IPS DF 6.9 (cell line): ENCODE measurements at regions not wholly inside any gene's neighbourhood (a gene's known extent, or its start where the extent isn't known, plus 50 kb on each side); places are given as distances from the start of the nearest gene placed in this dataset.

Experiments used
- DNase-seq: peaks from one replicate; pipeline ENCODE4 v3.0.0-alpha.2; 2013; ENCODE audit warnings: low read depth, low spot score
- H3K27ac ChIP-seq: one replicate; pipeline ENCODE4 v1.5.1; 2013; ENCODE audit warnings: low read length, control low read depth
- H3K27me3 ChIP-seq: 2 replicates; pipeline ENCODE4 v1.6.1; 2013; ENCODE audit warnings: mild to moderate bottlenecking, low read length; ENCODE audit not compliant: control insufficient read depth, insufficient read depth
- H3K36me3 ChIP-seq: 2 replicates; pipeline ENCODE4 v1.6.1; 2013; ENCODE audit warnings: low read length; ENCODE audit not compliant: control insufficient read depth, insufficient read depth
- H3K4me1 ChIP-seq: 2 replicates; pipeline ENCODE4 v1.6.1; 2013; ENCODE audit warnings: low read length; ENCODE audit not compliant: control insufficient read depth, insufficient read depth
- H3K4me3 ChIP-seq: 2 replicates; pipeline ENCODE4 v1.5.1; 2013; ENCODE audit warnings: mild to moderate bottlenecking, low read length
- H3K9me3 ChIP-seq: 2 replicates; pipeline ENCODE4 v1.6.1; 2013; ENCODE audit warnings: low read length, inconsistent platforms; ENCODE audit not compliant: control insufficient read depth, insufficient read depth
- WGBS: extraction: QIAGEN DNeasy Blood & Tissue Kit; methylation state at CpG from one replicate; pipeline ENCODE4 v1.1.7; 2013; ENCODE audit warnings: mixed read lengths, missing lambda C conversion rate; ENCODE audit not compliant: insufficient read length, insufficient coverage; 5-methylcytosine and 5-hydroxymethylcytosine counted together

DNA sequence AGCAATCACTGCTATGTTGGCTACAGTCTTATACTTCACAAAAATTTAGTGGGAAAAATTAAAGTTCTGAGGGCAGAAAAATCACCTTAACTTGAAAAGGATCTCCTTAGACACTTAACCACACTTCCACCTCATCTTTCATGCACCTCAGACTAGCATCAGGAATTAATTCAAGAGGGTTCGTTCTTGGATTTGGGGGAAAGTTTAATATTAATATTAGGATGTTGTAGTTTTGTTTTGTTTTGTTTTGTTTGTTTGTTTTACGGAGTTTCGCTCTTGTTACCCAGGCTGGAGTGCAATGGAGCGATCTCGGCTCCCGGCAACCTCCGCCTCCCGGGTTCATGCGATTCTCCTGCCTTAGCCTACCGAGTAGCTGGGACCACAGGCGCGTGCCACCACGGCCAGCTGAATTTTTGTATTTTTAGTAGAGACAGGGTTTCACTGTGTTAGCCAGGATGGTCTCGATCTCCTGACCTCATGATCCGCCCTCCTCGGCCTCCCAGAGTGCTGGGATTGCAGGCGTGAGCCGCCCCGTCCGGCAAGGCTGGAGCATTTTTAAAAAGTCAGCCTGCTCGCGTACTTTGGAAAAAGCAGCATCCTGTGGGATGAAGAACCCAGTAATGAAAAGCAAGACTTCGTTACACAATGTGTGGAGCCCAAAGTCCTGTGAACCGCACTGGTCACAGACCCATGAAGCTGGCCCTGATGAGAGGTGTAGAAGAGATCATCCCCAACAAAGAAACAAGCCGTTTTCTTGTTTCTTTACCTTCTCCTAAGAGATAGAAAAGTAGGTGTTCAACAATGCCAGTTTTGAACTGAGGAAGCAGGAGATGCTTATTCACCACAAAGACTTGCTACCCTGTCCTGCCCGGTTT lies 194.9 kb downstream of the GPX5 start:
- DNase-seq: no peak
- Histone ChIP-seq H3K27ac (no peak overlapping the region), H3K4me1 (0 out of 2 replicates have a peak, but pooled peaks cover 1% of the 10 kb centered on the region), H3K36me3 (no peaks in the 10 kb centered on the region), H3K27me3 (no peaks in the 10 kb centered on the region), H3K9me3 (no peaks in the 10 kb centered on the region), H3K4me3 (peak overlapping the region; percentile 28; the same call in 1 of the 2 replicates)
- WGBS: 100% methylated on average over 3 of the region's 26 CpGs

DNA sequence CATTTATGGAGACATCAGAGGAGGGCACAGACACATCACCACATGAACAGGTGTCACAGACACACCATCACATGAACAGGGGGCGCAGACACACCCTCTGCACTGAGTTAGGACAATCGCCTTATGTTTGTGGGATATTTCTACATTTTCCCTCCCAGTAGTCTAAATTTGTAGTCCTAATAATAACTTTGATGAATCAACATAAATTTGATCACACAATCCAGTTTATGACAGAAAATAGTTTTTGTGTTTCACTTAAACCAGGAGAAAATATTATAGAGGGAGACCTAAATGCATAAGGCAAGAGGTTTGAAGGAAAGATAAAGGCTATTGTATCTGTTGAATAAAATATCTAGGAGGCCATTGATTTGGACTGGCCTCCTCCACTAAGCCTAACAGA lies 195.7 kb downstream of the GPX5 start:
- Histone ChIP-seq H3K27me3 (no peaks in the 10 kb centered on the region), H3K36me3 (no peaks in the 10 kb centered on the region), H3K4me3 (no peak overlapping the region), H3K4me1 (0 out of 2 replicates have a peak, but pooled peaks cover 1% of the 10 kb centered on the region), H3K27ac (no peak overlapping the region), H3K9me3 (no peaks in the 10 kb centered on the region)
- DNase-seq: no peak
- WGBS: no CpG with 5 or more reads among the region's 2 CpGs

DNA sequence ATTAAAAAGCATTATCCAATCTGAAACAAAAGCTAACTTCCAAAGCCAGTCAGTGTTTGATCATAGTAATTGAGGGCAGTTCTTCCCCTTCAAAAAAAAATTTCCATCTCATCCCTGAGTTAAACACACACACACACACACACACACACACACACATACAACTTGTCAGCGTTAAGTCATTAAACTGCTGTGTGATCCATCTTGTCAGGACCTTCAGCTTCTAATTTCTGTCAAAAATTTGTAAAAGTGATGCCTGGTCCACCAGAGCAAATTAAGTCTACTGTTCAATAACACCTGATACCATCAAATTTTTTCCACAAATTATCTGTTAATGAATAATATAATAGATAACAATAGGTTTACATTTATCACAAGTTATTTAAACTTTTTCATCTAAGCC lies 198.7 kb downstream of the GPX5 start:
- Histone ChIP-seq H3K4me1 (0 out of 2 replicates have a peak, but pooled peaks cover 1% of the 10 kb centered on the region), H3K36me3 (no peaks in the 10 kb centered on the region), H3K4me3 (no peak overlapping the region), H3K9me3 (no peaks in the 10 kb centered on the region), H3K27me3 (no peaks in the 10 kb centered on the region), H3K27ac (no peak overlapping the region)
- no CpG with 5 or more reads among the region's 1 CpG for WGBS
- no peak for DNase-seq

DNA sequence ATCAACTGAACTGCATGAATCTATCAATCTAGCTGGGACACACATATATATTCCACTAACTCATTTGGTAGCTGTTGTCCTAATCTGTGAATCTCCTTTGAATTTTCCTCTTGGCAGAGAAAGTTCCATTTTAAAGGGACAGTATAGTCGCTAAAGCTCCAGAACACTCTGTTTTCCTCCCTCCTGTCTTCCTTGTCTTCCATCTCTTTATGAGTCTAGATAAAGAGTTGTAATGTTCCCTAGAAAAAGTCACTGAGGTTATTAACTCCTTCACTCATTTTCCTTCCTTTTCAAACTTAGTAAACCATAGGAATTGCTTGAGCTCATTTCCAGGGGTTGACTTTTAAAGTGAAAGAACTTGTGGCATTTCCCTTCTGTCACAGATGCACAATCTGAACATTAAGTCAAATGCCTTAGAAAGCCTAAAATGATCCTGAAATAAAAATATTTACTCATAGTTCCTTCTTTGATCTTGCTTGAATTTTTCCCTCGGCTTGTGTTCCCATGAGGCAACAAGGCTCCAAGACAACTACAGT lies 198.4 kb downstream of the TRIM27 start:
- H3K27me3 ChIP-seq: no peaks in the 10 kb centered on the region
- 0 out of 2 replicates have a peak, but pooled peaks cover 1% of the 10 kb centered on the region for H3K4me1 ChIP-seq
- H3K9me3 ChIP-seq: no peaks in the 10 kb centered on the region
- H3K36me3 ChIP-seq: no peaks in the 10 kb centered on the region
- H3K4me3 ChIP-seq: no peak overlapping the region
- no peak overlapping the region for H3K27ac ChIP-seq
- WGBS: no CpG with 5 or more reads among the region's 2 CpGs
- no peak for DNase-seq

DNA sequence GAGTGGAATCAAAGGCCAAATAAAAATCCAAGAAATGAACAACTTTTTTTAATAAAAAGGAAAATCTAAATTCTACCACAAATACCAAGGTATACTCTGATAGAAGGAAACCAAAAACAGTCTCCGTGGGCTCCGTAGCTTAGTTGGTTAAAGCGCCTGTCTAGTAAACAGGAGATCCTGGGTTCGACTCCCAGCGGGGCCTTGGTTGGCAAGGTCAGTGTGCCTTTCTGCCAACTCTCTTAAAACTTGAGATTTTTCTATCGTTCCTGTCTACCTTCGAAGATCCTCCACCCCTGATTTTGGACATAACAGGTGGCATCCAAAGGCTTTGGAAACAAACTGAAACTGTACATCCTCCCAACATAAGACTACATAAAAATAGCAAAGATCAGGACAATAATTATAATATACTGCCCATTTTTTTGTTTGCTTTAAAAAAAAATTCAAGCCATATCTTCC lies 197.9 kb downstream of the TRIM27 start:
- WGBS: no CpG with 5 or more reads among the region's 7 CpGs
- no peak for DNase-seq
- Histone ChIP-seq H3K36me3 (no peaks in the 10 kb centered on the region), H3K4me1 (no peaks in the 10 kb centered on the region), H3K27me3 (no peaks in the 10 kb centered on the region), H3K27ac (no peak overlapping the region), H3K4me3 (no peak overlapping the region), H3K9me3 (no peaks in the 10 kb centered on the region)

DNA sequence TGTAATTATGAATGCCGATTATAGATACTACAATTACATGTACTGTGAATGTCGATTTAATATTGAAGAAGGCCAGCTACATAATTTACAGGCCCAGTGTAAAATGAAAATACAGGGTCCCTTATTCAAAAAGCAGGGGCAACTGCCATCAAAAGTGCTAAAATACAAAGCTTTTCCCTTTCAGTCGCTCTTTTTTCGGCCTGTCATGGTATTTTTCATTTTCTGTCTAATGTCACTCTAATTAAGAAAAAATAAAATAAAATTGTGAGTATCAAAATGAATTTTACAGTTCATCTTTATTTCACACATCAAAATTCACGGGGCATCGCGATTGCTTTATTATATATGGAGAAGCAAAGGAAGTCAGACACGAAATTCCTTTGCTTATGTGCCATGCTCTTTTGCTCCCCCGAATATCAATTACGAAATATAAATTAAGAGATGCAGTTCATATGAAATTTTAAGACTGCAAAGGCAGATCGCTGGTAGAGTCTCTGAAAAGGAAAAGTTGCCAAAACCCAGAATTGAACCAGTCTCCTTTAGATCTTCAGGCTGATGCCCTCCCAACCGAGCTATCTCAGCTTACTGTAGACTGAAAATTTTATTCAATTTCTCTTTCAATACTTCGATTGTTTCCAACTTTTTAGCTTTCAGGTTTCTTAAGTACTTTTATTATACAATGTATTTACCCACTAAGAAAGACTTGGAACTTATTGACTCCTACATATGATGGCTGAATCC lies 197.0 kb downstream of the TRIM27 start:
- Histone ChIP-seq H3K4me3 (no peak overlapping the region), H3K4me1 (no peaks in the 10 kb centered on the region), H3K9me3 (no peaks in the 10 kb centered on the region), H3K27ac (no peak overlapping the region), H3K36me3 (no peaks in the 10 kb centered on the region), H3K27me3 (no peaks in the 10 kb centered on the region; the same call in 1 of the 2 replicates)
- 100% methylated on average over 1 of the region's 13 CpGs for WGBS
- no peak for DNase-seq

DNA sequence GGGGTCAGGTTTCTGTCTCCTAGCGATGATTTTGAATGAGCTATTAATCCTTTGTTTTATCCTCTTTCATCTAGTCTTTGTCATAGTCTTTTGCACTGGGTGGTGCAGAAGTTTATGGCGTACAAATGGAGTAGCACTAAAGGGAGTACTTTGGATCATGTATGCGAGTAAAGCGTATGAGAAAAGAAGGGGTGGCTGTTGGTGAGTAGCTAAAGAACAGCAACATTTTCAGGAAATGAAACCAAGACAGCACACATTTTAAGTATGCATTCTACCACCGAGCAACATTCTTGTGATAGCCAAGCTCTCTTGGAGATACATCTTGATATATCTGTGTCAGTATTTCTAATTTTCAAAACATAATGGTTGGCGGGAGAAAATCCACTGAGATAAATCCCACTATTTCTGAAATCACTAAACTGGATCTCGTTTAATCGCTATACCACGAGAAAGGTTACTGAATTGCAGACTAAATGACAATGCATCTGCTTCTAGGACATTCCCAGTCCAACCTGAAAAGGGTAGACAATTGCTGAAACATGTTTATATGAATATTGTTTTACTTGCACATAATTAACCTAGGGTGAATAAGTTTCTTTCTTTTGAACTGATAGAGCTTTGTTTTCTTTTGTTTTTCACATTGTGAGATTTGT lies 196.1 kb downstream of the TRIM27 start:
- no peak overlapping the region for H3K27ac ChIP-seq
- WGBS: no CpG with 5 or more reads among the region's 9 CpGs
- H3K27me3 ChIP-seq: no peaks in the 10 kb centered on the region; the same call in 1 of the 2 replicates
- no peaks in the 10 kb centered on the region for H3K36me3 ChIP-seq
- H3K9me3 ChIP-seq: no peaks in the 10 kb centered on the region
- H3K4me1 ChIP-seq: no peaks in the 10 kb centered on the region
- no peak overlapping the region for H3K4me3 ChIP-seq
- DNase-seq: no peak

DNA sequence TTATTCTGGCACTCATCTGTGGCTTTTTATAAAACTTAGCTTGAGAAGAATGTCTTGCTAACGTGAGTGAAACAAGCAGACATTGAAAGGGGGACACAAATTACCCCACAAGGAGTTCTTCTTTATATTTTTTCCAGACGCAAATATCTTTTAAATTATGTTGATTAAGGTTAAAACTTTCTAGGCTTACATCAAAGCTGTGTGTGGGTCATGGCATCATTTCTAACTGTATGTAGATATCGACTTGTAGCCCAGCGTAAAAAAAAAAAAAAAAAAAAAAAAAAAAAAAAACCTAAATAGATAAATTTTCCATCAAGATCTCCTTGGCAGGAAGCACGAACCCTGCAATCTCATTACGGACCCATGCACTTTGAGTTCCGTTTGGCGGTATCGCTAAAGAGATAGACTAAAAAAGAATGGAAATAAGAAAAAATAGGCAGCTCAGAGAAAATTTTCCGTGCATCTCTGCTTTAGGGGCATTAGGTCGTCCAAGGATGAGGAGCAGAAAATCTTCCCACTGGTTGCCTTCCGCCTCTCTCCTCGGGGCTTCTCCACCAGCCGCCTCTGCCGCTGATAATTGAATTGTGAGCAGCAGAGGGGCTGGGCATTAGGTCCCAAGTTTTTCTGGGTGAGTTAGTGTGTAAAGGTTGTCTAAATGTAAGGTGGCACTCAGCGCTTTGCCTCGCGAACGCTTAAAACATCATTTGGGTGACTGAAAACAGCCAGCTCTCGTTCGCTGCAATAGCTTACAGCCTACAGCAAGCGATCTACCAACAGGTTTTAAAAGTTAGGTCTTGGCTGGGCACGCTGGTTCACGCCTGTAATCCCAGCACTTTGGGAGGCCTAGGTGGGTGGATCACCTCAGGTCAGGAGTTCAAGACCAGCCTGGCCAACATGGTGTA lies 194.0 kb downstream of the TRIM27 start:
- no CpG with 5 or more reads among the region's 24 CpGs for WGBS
- H3K4me3 ChIP-seq: peak overlapping the region; percentile 75; the same call in 1 of the 2 replicates
- no peak for DNase-seq

DNA sequence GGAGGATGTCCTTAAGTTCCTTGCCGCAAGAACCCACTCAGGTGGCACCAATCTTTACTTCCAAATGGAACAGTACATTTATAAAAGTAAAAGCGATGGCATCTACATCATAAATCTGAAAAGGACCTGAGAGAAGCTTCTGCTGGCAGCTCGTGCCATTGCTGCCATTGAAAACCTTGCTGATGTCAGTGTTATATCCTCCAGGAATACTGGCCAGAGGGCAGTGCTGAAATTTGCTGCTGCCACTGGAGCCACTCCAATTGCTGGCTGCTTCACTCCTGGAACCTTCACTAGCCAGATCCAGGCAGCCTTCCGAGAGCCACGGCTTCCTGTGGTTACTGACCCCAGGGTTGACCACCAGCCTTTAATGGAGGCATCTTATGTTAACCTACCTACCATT lies 191.7 kb downstream of the TRIM27 start:
- WGBS: no CpG with 5 or more reads among the region's 5 CpGs
- Histone ChIP-seq H3K4me1 (no peaks in the 10 kb centered on the region), H3K9me3 (no peaks in the 10 kb centered on the region), H3K27me3 (peaks cover 1% of the 10 kb centered on the region; the same call in 1 of the 2 replicates), H3K36me3 (no peaks in the 10 kb centered on the region), H3K4me3 (no peak overlapping the region), H3K27ac (no peak overlapping the region)
- DNase-seq: no peak

More for the DNA sequence above, 194.0 kb downstream of the TRIM27 start:
- Histone ChIP-seq H3K9me3 (no peaks in the 10 kb centered on the region), H3K36me3 (no peaks in the 10 kb centered on the region), H3K4me1 (no peaks in the 10 kb centered on the region), H3K27ac (no peak overlapping the region), H3K27me3 (no peaks in the 10 kb centered on the region; the same call in 1 of the 2 replicates)
